KG1 (cell line): ENCODE measurements at regions not wholly inside any gene's neighbourhood (a gene's known extent, or its start where the extent isn't known, plus 50 kb on each side); places are given as distances from the start of the nearest gene placed in this dataset.
"Not testable (repeated sequence)": the region's sequence is repeated elsewhere in the genome, so short reads cannot be mapped to it uniquely, and the experiment has no call there.

Experiments
- DNase-seq: peaks from one replicate; lab custom pipeline; 2025; lab: John Stamatoyannopoulos, UW

- DNase-seq: no peak
Measured at GRCh38 chr7:69309601-69310000, 288.7 kb upstream of the AUTS2 start.

DNA sequence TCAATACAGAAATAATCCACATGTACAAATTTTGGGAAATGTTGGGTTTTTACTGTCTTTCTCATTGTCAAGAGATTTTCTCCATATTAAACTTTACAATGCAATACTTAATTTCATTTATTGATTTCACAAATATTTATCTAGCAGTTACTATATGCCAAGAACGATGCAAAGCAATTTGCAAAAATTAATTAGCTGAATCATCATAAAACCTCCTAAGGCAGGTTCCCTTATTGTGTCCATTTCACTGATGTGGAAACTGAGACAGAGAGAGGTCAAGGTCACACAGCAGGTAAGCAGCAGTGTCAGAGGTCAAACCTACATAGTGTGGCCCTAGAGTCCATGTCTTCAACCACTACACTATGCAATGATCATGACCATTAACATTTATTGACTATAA, 286.8 kb upstream of the AUTS2 start:
- no peak for DNase-seq

DNA sequence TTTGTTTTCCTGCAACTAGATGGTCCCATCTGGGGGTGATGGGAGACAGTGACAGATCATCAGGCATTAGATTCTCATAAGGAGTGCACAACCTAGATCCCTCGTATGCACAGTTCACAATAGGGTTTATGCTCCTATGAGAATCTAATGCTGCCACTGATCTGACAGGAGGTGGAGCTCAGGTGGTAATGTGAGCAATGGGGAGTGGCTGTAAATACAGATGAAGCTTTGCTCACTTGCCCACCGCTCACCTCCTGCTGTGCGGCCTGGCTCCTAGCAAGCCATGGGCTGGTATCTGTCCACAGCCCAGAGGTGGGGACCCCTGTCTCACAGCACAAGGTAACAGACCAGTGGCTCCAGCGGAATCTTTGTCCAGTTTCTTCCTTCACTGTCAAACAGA, 284.4 kb upstream of the AUTS2 start:
- not testable (repeated sequence) for DNase-seq

DNA sequence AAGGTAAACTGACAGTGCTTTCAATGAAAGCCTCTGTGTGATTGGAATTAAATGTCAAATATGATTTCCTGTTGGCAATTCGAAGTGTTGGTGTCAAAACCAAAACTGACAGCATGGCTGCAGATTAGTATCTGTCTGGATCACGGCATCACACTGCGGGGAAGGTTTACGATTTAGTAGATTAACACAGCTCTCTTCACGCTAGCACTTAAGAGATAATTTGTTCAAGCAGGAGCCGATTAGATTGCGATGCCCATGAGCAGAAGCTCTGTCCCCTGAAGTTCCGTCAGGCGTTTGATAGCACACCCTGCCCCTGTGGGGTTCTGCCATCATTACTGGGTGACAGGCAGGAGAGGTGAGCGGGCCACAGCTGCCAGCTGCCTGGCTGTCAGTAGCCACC, 279.5 kb upstream of the AUTS2 start:
- no peak for DNase-seq

DNA sequence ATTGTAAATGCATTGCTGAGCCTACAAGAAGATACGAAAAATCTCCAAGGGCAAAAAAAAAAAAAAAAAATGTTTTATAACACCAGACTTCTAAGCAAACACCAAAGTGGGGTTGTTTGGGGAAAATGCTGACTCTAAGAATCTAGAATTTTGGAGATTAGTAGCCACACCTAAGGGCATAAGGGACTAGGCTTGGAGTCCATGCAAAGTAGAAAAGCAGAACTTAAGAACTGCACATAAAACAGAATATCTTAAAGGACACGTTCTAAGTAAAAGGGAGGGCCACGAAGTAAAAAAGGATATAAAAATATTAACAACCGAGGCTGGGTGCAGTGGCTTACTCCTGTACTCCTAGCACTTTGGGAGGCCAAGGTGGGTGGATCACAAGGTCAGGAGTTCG, 269.8 kb upstream of the AUTS2 start:
- DNase-seq: no peak

DNA sequence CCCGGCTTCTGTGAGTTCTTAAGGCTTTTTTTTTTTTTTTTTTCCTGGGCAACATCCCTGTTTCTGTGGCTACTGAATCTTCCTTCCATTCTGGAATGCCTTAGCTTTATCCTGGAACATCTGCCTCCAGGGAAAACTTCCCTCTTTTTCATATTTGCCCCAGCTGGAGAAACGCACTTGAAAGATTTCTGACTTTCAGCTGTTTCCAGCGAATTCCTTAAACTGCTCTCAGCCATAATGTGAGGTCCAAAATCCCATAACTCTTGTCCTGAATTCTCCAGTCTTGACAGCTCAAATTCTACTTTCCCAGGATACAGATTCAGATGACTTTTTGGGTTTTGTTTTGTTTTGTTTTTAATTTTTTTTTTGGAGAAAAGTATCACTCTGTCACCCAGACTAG, 263.6 kb upstream of the AUTS2 start:
- DNase-seq: no peak

- DNase-seq: no peak
Measured at GRCh38 chr7:69335331-69335730, 262.9 kb upstream of the AUTS2 start.

- no peak for DNase-seq
Measured at GRCh38 chr7:69336976-69337375, 261.3 kb upstream of the AUTS2 start.

GRCh38 chr7:69338144-69338543, 260.1 kb upstream of the AUTS2 start:
- no peak for DNase-seq

- DNase-seq: no peak
Measured at GRCh38 chr7:69341288-69341687, 257.0 kb upstream of the AUTS2 start.

DNA sequence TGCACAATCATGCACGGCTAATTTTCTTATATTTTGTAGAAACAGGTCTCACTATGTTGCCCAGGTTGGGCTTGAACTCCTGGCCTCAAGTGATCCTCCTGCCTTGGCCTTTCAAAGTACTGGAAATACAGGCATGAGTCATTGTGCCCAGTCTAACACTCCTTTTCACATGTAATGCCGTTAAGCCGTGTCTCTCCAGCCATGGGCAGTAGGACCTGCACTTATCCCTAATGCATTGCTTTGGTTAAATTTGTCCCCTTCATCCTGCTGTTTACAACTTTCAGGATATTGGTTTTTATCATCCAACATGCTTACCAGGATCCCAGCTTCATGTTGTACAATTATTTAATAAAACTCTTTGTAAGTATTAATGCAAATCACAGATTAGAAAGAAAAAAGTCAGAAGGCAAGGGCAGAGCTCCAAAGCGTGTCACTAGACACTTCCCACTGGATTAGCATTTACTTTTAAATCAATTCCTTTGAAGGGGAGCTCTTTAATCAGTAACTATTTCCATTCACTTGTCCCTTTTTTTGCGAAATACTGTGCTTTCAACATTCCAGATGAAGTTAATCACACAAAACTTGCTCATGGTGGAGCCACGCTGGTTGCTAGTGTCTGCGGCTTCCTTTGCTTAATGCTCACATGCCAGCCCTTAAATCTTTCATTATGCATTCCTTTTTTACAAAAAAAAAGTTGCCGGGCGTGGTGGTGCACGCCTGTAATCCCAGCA, 256.0 kb upstream of the AUTS2 start:
- DNase-seq: no peak

GRCh38 chr7:69349291-69349690, 249.0 kb upstream of the AUTS2 start:
- no peak for DNase-seq

DNA sequence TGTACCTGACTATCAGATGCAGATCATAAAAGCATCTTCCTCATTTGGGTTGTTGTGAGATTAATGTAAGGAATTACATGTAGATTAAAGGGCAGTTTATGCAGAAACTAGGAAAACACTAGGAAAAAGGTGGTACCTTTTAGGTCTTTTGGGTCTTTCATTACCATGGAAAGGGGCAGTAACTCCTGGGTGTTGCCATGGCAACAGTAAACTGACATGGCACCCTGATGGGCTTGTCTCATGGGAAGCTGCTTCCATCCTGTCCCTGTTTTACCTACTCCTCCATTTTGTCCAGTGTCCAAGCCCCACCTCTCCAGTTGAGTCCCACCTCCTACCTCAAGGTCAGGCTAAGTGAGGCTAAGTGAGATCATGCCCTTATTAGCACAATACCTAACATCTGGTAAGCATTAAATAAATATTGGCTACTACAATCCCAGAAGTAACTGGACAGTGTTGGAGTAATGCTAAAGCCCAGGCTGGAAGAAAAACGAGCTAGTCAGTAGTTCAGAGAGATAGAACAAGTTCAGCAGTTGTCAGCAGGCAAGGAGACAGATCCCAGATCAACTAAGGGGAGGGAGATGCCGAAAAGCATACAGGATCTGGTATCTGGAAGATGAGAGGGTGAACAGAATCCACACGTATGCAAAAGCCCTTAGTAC, 240.0 kb upstream of the AUTS2 start:
- DNase-seq: no peak

- DNase-seq: no peak
Measured at GRCh38 chr7:69359003-69359700, 239.1 kb upstream of the AUTS2 start.

GRCh38 chr7:69360913-69361312, 237.4 kb upstream of the AUTS2 start:
- no peak for DNase-seq

- no peak for DNase-seq
Measured at GRCh38 chr7:69363136-69363535, 235.1 kb upstream of the AUTS2 start.

- DNase-seq: no peak
Measured at GRCh38 chr7:69364813-69365643, 233.2 kb upstream of the AUTS2 start.

- no peak for DNase-seq
Measured at GRCh38 chr7:69365651-69366192, 232.6 kb upstream of the AUTS2 start.

GRCh38 chr7:69367780-69368179, 230.5 kb upstream of the AUTS2 start:
- DNase-seq: no peak

DNA sequence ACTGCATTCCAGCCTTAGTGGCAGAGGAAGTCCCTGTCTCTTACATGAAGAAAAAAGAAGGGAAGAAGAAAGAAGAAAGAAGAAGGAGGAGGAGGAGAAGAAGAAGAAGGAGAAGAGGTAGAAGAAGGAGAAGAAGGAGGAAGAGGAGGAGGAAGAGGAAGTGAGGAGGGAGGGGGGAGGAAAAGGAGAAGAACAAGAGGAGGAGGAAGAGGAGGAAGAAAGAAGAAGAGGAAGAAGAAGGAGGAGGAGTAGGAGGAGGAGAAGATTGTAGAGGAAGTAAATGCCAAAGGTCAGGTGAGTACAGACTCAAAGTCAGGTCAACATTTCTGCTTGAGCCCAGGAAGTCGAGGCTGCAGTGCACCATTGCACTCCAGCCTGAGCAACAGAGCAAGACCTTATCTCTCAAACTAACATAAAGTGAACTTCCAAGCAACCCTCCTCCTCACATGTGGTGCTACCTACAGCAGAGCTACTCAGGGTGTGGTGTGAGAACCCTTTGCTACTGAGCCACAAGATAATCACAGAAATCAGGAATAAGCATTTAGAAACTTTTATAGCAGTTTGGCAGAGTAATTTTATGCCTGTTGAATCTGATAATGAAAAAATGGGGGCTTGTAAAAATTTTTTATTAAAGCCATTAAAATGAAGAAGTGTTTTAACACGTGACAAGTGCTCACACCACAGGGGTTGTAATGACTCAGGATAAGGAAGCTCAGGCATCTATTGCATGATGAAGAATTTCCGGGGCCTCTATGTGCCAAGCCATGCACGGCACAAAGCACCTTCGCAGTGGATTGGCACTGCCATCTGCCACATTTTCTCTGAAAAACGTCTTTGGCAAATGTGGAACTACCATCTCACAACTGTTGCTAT, 224.9 kb upstream of the AUTS2 start:
- DNase-seq: no peak

GRCh38 chr7:69374044-69374425, 224.2 kb upstream of the AUTS2 start:
- no peak for DNase-seq
